BE2C (cell line): ENCODE measurements at regions not wholly inside any gene's neighbourhood (a gene's known extent, or its start where the extent isn't known, plus 50 kb on each side); places are given as distances from the start of the nearest gene placed in this dataset.
"Not testable (repeated sequence)": the region's sequence is repeated elsewhere in the genome, so short reads cannot be mapped to it uniquely, and the experiment has no call there.

ENCODE experiments used
- DNase-seq: peaks from one replicate; pipeline ENCODE4 v3.0.0-alpha.2; 2020
- H3K27me3 ChIP-seq: fragments of 250-450 bp; sonication (Bioruptor Pico); 2 replicates; pipeline ENCODE4 v1.5.1; 2020; ENCODE audit warnings: mild to moderate bottlenecking
- H3K36me3 ChIP-seq: fragments of 250-450 bp; sonication (Bioruptor Pico); 2 replicates; pipeline ENCODE4 v1.5.1; 2020; ENCODE audit warnings: mild to moderate bottlenecking
- H3K4me1 ChIP-seq: fragments of 250-450 bp; sonication (Bioruptor Pico); 2 replicates; pipeline ENCODE4 v1.5.1; 2020
- H3K4me3 ChIP-seq: 2 replicates; pipeline ENCODE4 v1.5.1; 2011; ENCODE audit warnings: low read depth, low read length
- H3K9me3 ChIP-seq: fragments of 250-450 bp; sonication (Bioruptor Pico); 2 replicates; pipeline ENCODE4 v1.5.1; 2020
- CTCF ChIP-seq: IDR thresholded peaks from 2 replicates; pipeline ENCODE4 v1.5.1; 2012; ENCODE audit warnings: mild to moderate bottlenecking, low read depth, low read length

GRCh38 chr7:136123352-136123751 lies 146.2 kb upstream of the MTPN start:
- Histone ChIP-seq H3K36me3 (no peaks in the 10 kb centered on the region), H3K4me1 (no peaks in the 10 kb centered on the region), H3K4me3 (no peak overlapping the region), H3K27me3 (no peaks in the 10 kb centered on the region), H3K9me3 (no peaks in the 10 kb centered on the region)
- TF ChIP-seq CTCF: no peak
- no peak for DNase-seq

GRCh38 chr7:136122026-136122425 lies 144.9 kb upstream of the MTPN start:
- TF ChIP-seq CTCF: no peak
- H3K36me3 ChIP-seq: no peaks in the 10 kb centered on the region
- H3K4me1 ChIP-seq: no peaks in the 10 kb centered on the region
- H3K9me3 ChIP-seq: no peaks in the 10 kb centered on the region
- H3K27me3 ChIP-seq: no peaks in the 10 kb centered on the region
- no peak for DNase-seq
- no peak overlapping the region for H3K4me3 ChIP-seq

GRCh38 chr7:136117539-136117938 lies 140.4 kb upstream of the MTPN start:
- Histone ChIP-seq H3K27me3 (no peaks in the 10 kb centered on the region), H3K36me3 (no peaks in the 10 kb centered on the region), H3K9me3 (no peaks in the 10 kb centered on the region), H3K4me1 (peaks cover 6% of the 10 kb centered on the region), H3K4me3 (no peak overlapping the region)
- no peak for TF ChIP-seq CTCF
- no peak for DNase-seq

GRCh38 chr7:136116186-136116585 lies 139.0 kb upstream of the MTPN start:
- DNase-seq: peak; percentile 55
- no peak overlapping the region for H3K4me3 ChIP-seq
- peaks cover 6% of the 10 kb centered on the region for H3K4me1 ChIP-seq
- no peak for TF ChIP-seq CTCF
- no peaks in the 10 kb centered on the region for H3K9me3 ChIP-seq
- no peaks in the 10 kb centered on the region for H3K27me3 ChIP-seq
- no peaks in the 10 kb centered on the region for H3K36me3 ChIP-seq

- Histone ChIP-seq H3K9me3 (no peaks in the 10 kb centered on the region), H3K36me3 (no peaks in the 10 kb centered on the region), H3K4me1 (peaks cover 6% of the 10 kb centered on the region), H3K27me3 (no peaks in the 10 kb centered on the region), H3K4me3 (no peak overlapping the region)
- TF ChIP-seq CTCF: peak; percentile 82
- DNase-seq: peak; percentile 64
Observed at GRCh38 chr7:136114966-136115762, 138.0 kb upstream of the MTPN start.

GRCh38 chr7:136114467-136114866 lies 137.3 kb upstream of the MTPN start:
- H3K9me3 ChIP-seq, H3K36me3 ChIP-seq, H3K4me3 ChIP-seq, H3K4me1 ChIP-seq, DNase-seq, H3K27me3 ChIP-seq: not testable (repeated sequence)

- not testable (repeated sequence) for H3K4me1 ChIP-seq, H3K4me3 ChIP-seq, H3K36me3 ChIP-seq, H3K27me3 ChIP-seq, DNase-seq, H3K9me3 ChIP-seq
Observed at GRCh38 chr7:136109037-136109436, 131.9 kb upstream of the MTPN start.
